GM21367 (cell line): ENCODE measurements at regions not wholly inside any gene's neighbourhood (a gene's known extent, or its start where the extent isn't known, plus 50 kb on each side); places are given as distances from the start of the nearest gene placed in this dataset.

Experiments used
- ATAC-seq: cut with Tn5 transposase; IDR thresholded peaks from one replicate; pipeline ENCODE4 v1.9.1; 2021; ENCODE audit not compliant: unreplicated experiment

DNA sequence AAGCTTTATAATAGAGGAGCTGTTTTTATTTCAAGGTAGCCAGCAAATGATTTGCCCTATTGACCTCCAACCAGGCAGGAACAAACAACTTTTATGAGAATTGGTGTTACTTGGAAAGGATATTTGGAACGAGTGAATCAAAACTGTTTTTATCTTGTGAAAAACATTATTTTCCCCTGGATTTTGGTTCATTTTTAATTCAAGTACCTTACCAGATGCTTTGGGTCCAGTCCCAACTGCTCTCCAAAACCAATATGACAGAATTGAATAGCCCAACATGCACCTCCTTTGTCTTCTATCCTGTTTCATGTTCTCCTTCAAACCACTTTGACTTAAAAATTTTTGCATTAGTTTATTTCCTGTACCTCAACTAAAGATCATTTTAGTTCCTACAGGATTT is 178.6 kb upstream of the RBMS1 start:
- ATAC-seq: no peak

DNA sequence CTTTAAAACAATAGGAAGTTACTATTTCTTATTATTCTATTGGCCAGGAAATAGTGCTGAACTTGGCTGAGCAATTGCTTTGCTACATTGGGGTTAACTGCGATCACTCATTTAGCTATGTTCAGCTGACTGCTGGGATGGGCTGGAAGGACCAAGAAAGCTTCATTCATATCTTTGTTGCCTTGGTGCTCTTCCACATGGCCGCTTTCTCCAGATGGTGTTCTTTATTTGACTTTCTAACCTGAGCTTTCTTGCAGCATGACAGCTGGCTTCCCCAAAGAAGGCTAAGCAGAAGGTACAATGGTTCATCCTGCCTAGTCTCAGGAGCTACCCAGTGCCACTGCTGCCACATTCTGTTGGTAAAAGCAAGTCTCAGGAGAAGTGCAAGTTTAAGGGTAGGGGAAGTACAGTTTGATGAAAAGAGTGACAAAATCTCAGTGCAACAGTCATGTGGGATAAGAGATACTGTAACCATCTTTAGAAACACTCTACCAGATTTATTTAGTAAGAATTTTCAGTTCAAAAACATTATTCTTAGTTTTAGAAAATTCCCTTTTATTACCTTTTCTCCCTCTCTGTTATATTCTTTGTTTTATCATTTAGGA is 180.6 kb upstream of the RBMS1 start:
- no peak for ATAC-seq

DNA sequence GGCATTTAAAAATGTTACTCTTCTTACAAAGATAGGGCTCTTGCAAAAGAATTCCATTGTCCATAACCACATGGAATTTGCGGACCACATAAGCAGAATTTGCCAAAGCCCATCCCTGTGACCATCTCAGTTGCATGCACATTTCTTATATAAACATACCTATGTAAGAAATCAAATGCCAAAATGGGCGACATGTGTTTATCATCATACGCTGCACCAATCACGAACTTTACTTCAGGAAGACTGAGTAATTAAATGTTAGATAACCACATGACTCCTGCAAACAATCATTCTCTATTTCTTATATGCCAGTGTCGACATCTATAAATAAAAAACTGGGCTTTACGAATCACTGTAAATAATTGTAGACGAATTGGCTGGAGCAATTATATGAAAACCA is 186.1 kb upstream of the RBMS1 start:
- no peak for ATAC-seq

DNA sequence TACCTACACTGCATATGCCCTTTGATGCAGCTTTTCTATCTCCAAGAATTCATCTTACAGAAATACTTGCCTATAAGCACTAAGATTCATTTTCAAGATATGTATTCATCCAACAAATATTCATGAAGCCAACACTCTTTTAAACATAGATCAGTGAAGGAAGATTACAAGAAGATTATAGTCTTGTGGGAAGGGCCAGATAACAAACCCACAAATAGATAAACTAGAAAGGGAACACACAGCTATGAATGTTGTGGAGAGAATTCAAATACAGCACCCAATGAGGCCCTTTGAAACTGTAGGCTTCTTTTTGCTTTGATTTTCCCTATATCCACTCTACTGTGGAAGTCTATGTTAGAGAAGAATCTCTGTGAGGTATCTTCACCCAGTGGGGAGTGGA is 186.7 kb upstream of the RBMS1 start:
- no peak for ATAC-seq

DNA sequence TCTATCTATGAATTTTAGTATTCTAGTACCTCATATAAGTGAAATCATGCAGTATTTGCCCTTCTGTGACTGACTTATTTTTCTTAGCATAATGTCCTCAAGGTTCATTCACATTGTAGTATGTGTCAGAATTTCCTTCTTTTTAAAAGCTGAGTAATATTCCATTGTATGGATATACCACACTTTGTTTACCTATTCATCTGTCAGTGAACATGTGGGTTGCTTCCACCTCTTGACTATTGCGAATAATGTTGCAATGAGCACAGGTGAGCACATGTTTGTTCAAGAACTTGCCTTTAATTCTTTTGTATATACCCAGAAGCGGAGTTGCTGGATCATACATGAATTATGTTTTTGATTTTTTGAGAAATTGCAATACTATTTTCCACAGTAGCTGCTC is 187.4 kb upstream of the RBMS1 start:
- ATAC-seq: no peak

DNA sequence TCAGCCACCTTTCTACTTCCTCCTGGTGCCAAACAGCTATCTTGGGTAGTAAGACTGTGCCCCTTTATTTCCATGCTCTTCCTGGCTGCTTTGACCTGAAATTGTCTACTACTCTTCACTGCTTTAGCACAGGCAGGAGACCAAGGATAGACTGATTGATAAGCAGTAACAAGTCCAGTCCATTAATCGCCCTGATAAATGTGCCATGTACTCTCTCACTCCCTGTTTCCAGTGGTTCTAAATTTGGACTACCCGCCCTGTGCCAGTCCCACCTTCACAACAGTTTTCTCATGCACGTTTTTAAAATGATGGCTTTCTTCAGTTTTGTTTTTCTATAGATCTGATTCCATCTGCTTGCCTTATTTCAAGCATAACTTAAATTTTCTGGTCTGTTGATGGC is 189.6 kb upstream of the RBMS1 start:
- no peak for ATAC-seq

DNA sequence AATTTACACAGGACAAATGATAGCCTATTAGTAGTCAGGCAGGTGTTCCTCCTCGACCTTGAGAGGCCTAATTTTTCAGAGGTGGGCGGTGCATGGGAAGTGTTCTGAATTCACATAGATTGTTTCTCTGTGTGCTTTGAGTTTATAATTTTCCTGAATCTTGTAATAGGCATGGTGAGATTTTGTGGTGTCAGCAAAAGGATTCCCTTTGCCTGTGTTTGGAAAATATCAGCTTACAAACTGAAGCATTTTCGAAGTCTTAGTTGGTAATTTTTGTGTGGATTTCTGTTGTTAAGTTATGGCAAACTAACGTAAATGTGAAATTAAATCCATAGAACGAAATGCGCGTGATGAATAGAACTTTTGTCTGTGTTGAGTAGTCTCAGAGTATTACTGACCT is 194.0 kb upstream of the RBMS1 start:
- ATAC-seq: no peak

DNA sequence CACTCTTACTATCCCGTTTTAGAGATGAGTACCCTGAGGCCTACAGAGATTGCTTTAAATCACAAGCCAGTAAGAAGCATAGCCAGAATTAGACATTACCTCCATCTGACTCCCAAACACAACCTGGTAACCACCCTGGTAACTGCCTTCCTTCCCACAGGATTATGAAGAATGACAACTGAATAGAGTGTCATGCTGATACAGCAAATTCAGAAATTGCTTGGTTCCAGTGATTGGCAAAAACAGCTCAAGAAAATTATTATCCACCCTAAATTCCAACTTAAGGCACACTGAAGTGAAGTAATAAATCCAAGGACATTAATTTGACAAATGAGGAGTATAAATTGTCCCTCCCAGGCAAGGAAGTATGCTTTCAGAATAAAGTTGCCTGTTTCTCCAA is 195.8 kb upstream of the RBMS1 start:
- no peak for ATAC-seq

DNA sequence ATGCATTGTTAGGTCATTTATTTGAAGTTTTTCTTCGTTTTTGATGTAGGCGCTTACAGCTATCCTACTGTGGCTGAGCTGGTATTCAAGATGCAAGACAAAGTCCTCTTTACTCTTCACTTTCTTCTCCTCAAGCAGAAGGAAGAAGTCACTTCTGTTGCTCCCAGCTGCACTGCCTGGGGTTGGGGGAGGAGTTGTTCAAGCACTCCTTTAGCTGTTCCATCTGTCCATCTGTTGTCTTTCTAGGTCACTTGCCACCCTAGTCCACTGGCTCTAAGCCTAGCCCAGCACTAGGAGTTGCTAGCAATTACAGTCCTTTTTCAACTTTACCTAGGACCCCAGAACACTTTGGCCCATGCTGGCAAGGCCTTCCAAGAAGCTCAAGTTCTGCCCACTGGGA is 200.6 kb upstream of the RBMS1 start:
- ATAC-seq: no peak

DNA sequence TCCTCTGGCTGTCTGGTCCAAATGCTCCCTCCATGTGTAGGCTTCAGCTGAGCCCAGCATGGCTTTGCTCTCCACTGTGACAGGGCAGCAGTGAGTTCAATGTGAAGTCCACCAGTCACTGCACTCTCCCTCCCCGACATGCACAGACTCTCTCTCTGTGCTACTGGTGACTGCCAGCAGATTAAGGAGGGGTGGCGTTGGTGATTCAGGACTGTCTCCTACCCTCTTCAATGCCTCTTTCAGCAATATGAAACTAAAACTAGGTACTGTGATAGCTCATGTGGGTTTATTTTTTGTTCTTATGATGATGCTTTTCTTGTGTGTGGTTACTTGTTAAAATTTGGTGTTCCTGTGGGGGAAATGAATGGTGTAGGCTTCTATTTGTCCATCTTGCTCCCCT is 201.0 kb upstream of the RBMS1 start:
- ATAC-seq: no peak

DNA sequence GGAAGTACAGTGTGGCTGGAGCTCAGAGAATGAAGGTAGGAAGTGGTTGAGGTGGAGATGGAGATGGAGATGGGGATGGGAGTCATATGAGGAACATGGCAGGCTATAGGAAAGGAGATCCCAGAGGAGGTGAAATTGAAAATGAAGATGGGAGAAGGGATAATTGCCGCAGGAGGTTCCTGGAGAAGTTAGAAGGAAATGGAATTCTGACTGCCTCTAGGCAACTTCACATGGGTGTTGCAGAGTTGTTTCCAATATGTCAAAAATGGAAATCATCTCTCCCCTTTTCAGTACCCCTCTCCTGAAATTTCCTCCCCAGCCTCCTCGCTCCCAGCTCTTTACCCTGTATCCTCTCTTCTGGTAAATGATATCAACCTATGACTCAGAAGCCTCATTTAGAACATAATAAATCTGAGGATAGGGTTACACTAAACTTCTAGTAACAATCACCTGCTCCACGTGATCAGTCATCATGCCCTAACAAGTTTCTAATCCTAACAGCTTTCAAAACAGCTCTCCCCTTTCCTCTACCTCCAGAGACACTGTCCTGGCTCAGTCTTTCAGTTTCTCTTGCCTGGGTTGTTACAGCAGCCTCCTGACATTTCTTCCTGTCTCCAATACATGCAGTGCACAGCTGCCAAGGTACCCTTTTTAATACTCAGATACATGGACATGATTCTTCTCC is 201.9 kb upstream of the RBMS1 start:
- no peak for ATAC-seq

DNA sequence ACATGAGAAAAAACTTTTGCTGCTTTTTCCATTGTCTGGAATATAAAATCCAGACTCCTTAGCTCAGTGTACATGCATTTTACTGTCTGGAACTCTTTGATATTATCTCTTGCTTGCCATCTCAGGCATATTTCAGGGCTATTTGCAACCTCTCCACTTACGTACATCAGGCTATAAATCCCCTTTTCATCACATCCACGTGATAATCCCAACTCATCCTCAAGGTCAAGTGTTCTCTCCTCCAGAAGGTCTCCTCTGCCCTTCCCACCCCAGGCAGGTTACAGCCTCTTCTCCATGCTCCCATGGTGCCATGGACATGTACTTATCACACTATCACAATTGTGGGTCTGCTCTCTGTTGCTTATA is 202.5 kb upstream of the RBMS1 start:
- ATAC-seq: no peak

DNA sequence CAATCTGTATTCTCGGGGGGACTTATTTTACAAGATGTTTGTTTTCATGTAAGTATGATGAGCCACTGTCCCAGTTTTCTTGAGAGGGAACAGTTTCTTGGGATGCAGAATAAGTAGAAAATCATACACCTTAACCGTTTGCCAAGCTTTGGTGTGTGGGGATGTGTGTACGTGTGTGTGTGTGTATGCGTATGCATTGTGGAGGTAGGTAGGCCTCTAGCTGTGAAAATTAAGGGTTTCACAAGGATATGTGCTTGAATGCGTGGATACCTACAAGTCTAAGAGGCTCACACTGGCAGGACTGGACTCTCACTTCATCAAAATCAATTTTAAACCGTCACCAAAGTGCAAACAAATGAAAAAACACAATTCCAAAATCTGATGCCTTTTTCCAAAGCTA is 204.2 kb upstream of the RBMS1 start:
- no peak for ATAC-seq

DNA sequence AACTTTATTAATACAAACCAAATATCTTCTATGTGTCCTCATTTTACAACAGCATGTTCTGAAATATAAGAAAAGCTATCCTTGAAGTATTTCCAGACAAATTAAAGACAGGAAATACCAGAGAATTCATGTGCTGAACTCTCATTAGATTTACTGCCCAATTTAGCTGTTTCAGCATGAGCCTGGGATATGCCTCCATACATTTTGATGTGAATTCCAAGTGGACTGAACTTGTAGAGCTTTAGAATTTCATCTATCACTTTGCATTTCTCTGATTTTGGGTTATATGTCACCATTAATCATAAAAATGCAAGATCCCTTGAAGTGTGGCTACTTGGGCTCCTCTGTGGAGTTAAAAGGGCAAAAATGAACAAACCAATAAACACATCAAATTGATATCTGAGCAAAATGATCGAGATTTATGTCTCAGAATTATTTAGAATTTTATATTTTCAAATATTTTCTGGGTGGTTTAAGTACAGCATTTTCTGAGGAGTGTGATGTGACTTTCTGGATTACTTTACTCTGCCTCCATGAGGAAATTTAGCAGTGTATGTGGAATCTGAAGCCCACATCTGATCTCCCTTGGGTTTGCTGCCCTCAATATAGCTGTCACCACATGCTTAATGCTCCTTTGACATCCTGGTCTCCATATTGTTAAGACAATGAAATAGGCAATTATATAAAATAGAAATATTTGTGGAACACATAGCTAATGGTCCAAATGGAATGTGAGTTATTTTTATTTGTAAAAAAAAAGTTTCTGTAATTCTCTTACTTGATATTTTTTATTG is 206.6 kb upstream of the RBMS1 start:
- no peak for ATAC-seq

DNA sequence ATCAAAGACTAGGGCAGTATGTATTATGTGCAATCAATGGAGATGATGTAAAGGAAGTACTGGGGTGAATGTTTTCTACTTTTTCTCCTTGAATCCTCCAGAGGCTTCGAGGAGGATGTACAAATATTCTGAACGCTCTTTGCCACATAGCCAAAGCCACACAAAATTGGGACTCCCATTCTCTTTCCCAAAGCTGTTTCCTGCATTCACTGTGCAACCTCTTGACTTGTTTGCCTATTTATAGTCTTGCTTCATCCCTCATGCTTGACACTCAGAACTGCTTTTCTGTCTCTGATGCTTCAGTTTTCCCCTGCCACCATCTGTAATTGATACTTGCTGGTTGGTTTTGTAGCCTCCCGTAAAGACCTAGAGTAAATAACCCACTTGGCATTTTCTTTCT is 208.2 kb upstream of the RBMS1 start:
- no peak for ATAC-seq

DNA sequence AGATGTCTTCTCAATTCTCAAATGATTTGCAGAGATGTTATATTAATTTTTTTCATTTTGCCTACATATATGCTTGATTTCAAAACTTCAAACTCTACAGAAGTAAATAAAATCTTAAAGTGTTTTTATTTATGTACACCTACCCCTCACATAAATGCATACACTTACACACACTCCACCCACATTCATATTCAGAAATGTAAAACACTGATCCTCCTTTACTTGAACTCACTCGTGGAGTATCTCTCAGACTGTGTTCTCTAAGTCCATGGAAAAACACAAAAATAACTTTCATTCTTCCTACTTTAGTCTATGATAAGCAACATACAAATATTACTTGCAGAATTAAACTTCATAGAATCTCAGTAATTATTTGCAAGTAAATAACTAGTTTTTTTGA is 209.1 kb upstream of the RBMS1 start:
- no peak for ATAC-seq

DNA sequence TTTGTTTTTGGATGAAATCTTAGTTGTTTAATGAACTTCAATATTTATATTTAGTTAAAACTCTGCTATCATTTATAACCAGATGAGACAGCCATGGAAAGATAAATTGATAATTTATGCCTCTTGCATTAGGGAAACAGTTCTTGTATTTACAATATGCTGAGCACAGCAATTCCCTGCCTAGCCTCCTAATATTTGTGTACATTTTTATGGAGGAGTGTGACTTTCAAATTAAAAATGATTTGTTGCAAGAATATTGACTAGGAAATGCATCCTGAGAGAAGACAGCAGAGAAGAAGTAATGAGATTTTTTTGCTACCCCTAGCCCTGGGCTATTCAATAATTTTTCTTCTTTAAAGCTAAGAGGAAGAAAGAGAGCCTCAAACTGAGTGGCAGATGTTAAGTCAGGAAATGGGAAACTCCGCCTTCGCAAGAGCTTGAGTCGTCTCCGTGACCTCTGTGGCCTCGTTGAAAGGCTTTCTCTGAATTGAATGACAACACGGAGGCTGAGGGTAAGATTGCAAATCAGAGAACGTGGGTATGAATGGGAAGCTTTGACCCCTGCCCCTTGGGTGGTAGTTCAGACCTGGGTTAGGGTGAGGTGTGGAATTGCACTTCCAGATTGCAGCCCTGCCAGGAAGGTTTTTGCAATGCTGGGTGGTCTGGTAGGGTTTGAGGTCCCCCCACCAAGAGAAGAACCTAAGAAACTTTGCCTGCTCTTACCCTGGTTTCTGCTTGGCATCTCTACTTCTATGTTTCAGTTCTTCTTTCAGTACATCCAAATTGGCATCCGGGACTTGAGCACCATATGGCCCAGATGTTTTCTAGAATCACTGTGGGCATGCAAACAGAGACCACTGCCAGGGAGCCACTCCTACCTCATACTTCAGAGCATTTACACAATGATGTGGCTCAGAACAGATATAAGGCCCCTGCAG is 210.3 kb upstream of the RBMS1 start:
- ATAC-seq: peak; percentile 92

DNA sequence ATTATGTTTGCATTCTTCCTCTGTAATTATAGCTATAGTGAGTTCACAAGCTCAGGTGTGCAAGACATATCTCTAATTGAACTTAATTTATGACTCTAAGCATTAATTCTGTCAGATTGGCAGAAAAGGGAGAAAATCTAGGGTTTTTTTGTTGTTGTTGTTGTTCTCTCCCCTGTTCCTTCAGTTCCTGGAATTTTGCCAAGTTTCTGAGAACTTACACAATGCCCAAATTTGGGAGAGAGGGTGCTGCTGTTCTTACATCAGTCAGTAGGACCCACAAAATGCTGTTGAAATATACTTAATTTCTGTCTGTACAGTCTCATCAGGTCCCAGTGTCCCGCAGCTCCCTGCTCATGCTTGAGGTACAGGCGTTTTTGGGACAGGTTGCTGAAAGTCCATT is 221.8 kb upstream of the RBMS1 start:
- ATAC-seq: no peak

DNA sequence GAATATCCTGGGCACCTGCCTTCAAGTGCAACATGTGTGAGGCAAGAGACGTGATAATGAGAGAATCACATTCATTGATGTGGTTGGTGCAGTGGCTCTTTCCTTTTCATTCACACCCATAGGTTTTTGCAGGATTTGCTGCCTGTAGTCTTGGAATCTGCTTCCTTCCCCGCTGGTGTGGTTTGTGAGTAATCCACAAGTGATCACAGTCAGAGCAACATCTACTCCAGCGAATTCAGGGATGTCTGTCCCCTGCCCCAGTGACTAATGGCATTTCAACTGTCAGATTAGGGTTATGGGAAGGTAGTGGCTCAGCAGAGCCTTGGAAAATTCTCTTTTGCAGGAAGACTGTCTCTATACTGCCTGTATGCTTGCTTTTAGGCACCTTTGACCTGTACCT is 225.5 kb upstream of the RBMS1 start:
- ATAC-seq: no peak

DNA sequence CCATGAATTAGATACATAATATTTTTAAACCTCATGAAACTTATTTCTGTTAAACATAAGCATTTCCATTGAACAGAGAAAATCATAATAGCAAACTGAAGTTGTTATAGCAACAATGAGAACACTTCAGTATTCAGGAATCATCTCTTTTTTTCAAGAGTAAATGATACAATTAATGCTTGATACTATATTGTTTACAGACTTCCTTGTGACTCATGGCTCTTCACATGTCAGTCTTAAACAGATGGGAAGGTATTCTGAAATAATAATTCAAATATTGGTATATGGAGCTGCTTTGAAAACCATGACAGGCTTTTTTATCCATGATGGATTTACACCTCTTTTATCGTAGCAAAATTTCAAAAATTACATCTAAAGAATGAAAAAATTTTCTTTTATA is 226.5 kb upstream of the RBMS1 start:
- no peak for ATAC-seq
